Activated CD4-positive, alpha-beta T cell treated with anti-CD3 and anti-CD28 coated beads for 4 hours (primary cell): ENCODE measurements at regions not wholly inside any gene's neighbourhood (a gene's known extent, or its start where the extent isn't known, plus 50 kb on each side); places are given as distances from the start of the nearest gene placed in this dataset.
"Not testable (repeated sequence)": the region's sequence is repeated elsewhere in the genome, so short reads cannot be mapped to it uniquely, and the experiment has no call there.

ENCODE experiments used
- DNase-seq, 2 donors: peaks; one replicate each; pipeline ENCODE4 v3.0.0-alpha.2; 2020

DNA sequence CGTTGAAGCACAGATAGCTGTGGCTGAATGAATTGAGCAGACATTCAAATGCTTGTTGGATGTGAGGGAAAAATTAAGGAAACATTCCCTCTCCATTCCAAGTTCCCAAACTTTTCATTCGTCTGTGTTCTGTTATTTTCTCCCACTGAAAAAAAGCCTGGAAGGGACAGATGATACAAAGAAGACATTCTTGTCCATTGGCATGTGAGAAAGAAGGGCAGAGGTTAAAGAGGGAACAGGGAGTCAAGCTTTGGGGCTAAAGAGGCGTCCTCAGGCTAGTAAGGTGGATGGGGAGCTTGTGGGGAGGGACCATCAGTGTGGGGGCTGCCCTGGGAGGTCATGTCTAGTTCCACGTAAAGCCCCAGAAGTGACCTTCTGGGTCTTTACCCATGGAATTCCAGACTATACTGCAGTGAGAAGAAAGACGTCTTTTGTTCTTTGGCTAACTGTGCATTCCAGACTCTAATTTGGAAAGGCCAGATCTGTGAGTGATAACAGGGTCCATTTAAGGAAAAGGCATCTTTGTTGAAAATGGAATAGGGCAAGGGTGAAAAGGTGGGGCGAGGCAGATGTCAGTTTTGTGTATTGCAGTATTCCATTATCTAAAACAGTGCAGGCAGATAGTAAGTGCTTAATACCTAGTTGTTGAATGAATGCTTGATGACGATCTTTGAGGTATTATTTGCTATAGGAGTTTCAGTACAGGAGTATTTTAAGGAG lies 117.5 kb downstream of the SOX4 start:
- DNase-seq: no peak

DNA sequence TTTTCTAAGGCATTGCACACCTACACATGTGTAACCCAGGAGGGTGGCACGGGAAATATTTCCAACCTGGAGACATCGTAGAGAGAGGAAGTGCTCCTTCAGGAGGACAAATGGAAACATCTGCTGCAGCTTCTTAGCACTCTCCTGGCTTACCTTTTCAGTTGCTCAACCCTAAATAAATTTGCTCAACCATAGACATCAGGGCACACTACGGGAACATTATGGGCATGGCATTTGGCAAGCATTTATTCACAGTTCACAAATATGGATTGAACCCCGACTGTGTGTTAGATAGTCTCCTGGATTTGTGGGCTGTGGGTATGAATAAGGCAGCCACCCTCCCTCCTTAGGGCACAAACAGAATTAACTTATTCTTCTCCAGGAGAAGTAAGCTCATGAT lies 118.7 kb downstream of the SOX4 start:
- DNase-seq: no peak

DNA sequence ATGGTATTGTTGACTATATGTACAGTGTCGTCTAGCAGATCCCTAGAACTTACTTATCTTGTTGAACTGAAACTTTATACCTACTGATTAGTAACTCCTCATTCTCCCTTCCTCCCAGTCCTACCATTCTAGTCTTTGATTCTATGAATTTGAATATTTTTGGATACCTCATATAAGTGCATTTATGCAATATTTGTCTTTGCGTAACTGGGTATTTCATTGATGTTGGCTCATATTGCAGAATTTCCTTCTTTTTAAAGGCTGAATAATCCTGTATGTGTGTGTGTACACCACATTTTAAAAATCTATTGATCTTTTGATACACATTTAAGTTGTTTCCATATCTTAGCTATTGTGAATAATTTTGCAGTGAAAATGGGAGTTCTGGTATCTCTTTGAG lies 119.9 kb downstream of the SOX4 start:
- no peak for DNase-seq

DNA sequence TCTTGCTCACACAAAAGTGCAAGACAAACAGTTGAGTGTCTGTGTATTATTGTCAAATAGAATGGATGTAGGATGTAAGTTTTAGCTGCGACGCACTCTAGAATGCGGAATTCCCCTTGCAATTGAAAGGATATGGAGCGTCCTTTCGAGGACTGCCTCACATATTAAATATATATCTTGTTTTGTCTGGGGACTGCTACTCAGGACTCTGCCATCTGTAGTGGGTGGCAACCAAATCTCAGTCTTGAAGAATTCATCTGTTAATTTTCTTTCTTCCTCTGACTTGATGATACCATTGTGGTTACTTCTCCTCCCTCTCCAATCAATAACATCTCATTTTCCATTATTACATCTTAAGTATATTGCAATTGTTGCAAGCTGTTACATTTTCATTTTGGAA lies 121.6 kb downstream of the SOX4 start:
- no peak for DNase-seq

DNA sequence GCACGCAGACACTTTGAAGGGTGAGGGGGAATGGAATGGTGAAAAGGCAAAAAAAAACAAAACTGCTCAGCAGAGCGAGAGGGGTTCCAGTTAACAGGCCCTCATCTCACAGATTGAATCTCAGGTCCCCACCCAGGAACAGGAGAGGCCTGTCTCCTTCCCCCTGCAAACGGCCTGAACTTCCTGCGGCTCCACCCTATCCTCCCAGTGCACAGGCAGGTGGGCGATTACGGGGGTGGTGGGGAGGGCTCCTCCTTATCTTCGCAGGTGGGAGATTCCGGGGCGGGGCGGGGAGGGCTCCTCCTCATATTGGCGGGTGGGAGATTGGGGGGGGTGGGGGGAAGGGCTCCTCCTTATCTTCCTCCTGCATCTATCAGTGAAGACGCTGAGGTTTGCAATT lies 129.0 kb downstream of the SOX4 start:
- DNase-seq: no peak

DNA sequence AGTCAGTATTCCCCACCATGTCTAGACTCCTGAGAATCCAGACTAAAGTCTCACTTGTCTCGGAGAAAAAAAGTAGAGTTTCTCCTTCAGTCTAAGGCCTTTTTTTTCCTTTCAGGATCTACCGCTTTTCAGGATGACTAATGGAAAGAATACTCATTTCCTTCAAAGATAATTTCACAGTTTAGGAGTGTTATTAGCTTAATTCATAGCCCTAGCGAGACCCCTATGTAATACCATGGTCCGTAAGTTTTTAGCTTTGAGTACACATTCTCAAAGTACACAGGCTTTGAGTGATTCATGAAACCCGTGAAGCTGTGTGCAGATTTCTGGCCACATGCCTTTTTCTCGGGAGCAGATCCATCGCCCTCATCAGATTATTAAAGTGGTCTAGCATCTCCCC lies 133.1 kb downstream of the SOX4 start:
- no peak for DNase-seq

DNA sequence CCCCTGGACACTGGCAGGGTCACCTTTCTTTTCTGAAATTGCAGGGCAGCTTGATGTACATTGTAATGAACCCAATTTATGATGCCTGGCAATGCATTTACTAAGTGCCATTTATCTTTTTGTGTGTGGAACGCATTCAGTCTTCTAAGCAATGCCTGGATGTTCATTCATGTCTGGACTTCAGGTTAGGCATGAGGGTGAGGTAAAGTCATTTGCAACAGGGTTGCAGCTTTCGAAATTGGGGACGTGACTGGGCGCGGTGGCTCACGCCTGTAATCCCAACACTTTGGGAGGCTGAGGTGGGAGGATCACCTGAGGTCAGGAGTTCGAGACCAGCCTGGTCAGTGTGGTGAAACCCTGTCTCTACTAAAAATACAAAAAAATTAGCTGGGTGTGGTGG lies 134.6 kb downstream of the SOX4 start:
- DNase-seq: no peak

DNA sequence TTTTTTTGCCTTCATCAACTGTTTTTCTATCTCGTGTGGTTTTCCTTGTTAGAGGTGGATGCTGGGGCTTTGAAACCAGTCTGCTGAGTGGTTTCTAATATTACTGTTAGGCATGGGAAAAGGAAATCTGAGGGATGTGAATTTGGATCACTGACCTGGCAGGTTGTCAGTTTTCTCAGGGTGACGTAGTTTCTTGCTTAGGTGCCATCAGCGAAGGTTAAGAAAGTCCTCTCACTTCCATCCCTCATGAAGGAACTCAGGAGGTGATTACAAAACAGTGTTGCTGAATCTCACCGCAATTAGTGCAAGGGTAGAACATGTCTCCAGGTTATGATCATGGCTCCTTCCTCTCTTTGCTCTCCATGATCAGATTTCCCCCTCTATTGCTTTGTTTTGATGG lies 135.9 kb downstream of the SOX4 start:
- DNase-seq: no peak

DNA sequence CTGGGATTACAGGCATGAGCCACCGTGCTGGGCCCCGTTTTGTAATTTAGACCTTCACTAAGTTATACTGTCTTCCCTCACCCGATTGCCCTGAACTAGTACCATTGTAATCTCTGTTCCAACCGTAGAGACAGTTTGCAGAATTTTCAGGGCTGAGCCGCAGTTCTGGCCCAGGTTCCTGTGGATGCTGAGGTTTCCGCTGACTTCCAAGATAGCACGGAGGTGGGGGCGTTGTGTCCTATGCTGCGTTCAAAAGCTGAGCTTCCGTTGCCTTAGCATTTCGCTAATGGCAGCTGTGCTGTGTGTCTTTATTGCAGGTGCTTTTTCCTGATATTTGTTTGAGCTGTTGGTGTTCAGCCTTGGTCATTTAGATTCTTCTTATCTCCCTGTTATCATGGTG lies 137.0 kb downstream of the SOX4 start:
- no peak for DNase-seq

DNA sequence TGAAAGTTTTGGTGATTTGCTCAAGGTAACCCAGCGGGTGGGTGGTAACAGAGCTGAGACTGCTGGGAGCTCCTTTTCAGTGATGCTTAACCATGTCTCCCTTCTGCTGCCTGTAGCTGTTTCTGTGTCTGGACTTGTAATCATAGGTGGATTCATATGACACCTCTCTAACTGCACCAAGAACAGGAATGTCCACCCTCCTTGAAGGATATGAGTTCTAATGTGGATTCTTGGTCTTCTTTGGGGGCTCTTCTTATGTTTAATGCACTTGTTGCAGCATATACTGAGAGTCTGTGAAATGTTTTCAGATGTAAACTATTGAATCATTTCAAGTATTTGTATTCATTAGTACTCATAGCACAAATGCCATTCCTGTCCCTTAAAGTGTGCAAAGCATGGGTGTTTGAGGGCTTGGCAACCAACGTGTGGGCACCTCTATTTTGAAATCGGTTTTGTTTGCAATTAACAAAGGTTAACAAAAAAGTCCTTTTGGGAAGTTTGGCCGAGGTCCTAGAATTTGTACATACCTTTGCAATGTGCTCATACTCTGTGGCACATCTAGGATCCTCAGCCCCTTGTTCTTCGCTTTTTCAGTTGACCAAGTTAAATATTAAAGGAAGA lies 138.0 kb downstream of the SOX4 start:
- DNase-seq: no peak

DNA sequence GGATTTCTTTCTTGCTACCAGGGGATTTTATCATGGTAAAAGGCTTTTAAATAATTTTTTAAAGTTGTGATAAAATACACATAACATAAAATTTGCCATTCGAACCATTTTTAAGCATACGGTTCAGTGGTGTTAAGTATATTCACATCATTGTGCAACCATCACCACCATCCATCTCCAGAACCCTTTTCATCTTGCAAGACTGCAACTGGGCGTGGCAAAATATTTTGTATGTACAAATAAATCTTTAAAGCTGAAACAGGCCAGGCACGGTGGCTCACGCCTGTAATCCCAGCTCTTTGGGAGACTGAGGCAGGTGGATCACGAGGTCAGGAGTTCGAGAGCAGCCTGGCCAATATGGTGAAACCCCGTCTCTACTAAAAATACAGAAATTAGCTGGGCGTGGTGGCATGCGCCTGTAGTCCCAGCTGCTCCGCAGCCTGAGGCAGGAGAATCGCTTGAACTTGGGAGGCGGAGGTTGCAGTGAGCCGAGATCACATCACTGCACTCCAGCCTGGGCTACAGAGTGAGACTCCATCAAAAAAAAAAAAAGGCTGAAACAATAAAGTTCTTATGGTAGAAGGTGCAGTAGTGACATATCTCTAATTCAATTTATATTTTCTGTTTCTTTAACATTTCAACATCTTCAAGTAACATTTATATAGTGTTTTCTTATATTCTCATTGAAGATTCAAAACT lies 138.6 kb downstream of the SOX4 start:
- DNase-seq: not testable (repeated sequence)

DNA sequence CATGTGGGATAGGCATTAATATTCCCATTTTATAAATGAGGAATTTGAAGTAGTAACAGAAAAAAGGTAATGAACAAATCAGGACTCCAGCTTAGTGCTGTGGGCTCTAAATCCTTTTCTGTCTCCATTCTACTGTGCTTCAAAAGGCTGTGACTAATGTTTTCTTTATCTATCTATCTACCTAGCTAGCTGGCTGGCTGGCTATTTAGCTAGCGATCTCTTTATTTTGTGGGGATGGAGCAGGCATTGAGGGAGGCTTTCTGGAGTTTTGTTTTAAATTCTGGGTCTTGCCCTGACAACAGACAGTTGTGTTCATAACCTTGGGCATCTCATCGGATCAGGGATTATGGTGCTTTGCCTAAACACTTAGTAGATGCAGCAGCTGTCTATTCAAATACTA lies 139.2 kb downstream of the SOX4 start:
- DNase-seq: no peak

DNA sequence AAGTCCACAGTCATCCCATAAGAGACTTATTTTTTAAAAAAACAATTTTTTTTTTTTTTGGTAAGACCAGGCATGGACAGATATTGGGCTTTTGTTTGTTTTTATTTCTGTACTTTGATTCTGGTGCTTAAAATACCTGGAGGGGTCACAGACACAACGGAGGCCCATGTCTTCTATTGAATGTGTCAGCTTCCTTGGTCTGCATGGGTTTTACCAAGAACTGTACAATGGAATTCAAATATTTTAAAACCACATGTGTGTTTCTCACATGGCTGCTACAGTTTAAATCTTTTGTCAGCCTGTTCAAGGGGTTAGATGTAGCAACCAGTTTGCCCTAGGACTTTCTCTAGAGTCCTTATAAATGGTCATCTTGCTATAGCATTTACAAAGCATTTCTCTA lies 139.8 kb downstream of the SOX4 start:
- no peak for DNase-seq

DNA sequence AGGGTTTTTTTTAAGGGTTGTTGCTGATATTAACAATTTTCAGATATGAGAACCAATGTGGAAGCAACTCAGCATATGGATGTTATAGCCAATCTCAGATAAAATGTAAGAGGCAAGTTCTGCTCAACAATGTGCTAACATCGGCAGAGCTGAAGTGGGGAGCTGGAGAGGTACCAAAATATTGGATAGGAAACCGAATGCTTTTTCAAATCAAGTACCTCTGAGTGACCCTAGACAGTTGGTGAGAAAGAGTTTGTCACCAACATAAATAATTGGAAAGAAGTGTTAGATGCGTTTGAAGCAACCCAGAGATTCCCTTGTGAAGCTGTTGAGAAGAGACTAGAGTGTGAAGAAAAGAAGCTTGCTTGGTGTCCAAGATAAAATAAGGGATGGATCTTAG lies 140.7 kb downstream of the SOX4 start:
- no peak for DNase-seq

DNA sequence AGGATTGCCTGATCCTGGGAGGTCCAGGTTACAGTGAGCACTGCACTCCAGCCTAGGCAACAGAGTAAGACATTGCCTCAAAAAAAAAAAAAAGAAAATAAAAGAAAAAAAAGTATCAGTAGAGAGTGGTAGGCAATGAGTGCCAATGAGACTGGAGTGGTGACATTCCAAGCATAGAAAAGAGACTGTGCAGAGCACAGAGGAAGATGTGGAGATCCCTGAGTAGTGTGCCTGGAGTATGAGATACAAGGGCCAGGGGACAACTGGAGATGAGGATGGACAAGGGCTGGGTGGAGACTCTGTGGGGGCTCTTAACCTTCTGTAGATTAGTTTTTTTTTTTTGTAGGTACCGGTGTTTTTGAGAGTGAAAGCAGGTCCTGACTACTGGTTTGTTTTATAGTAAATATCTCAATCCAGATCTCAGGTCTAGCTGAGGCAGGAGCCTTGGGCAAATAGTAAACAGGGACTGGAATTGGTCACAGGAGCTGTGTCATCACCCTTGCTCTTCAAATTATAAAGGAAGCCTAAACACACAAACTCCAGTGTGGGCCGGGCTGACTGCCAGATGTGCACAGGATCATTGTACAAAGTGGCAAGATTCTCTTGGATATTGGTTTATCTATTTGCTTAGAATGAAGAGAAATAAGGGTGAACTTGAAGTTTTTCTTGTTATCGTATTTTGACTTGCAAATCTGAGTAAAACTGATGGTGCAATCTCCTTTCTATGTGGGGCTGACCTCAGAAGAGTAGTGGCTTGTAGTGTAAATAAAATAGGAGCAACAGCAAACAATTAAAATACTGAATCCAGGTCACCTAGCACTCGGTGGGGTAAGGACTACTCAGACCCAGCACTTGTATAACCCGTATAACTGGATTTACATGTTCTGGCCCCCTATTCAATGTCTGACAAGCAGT lies 144.9 kb downstream of the SOX4 start:
- no peak for DNase-seq

DNA sequence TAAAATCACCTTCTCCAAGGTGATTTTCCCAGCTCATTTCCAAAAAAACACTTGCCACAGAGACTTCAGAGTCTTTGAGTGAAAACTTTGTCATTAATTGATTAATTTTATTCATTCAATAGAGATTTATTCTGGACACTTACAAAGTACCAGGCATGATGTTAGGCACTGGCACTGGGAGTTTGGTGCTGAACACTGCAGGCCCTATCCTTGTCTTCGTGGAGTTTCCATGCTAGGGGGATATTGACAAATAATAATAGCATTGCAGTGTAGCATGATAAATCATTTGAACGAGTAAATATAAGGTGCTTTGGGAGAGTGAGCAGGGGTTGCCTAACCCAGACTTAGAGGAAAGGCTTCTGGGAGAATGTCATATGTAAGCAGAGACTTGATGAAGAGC lies 145.7 kb downstream of the SOX4 start:
- DNase-seq: no peak

DNA sequence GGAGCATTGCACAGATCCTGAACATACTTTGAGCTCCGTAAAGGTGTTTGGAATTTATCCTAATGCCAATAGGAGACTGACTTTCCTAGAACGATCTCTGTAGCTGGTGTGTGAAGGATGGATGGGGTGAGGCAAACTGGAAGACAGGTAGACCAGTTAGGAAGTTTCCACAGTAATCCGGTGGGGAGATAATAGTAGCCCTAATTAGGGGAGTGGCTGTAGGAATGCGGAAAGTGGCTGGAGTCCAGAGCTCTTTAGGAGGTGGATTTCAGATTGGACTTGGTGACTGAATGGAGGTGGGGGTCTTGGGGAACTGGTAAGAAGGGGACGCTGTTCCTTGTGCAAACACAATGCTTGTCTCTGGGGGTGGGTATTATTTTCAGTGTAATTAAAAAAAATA lies 146.3 kb downstream of the SOX4 start:
- no peak for DNase-seq

DNA sequence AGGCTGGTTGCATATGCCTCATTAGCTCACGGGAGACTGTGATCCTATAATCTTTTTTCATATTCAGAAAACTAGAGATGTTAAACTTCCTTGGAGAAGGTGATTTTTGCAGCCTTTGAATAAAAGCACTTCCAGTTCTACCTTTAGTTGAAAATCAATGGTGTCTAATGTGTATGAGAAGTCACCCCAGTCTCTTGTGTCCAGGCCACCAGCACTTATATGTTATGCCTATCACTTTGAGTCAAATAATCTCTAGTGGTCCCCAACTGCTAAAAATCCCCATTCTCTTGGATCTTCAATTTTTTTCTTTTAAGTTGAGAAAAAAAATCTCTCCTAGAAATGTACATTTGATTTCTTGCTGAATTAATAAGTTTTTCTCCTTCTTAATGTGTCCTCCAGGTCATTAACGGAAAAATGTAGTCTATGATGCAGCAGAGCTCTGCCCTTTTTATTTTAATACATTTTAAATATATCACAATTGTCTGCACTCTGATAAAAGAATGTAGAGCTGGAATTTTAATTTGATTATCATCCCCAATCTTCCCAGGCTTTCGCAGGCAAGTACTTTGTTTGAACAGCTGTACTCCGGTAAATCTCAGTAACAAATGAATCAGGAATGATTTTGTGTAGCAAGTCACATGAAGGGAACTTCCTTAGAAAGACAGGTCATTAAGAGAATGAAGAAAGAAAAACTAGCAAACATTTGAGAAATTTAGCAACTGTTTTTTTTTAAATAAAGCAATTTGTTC lies 147.0 kb downstream of the SOX4 start:
- DNase-seq: no peak

DNA sequence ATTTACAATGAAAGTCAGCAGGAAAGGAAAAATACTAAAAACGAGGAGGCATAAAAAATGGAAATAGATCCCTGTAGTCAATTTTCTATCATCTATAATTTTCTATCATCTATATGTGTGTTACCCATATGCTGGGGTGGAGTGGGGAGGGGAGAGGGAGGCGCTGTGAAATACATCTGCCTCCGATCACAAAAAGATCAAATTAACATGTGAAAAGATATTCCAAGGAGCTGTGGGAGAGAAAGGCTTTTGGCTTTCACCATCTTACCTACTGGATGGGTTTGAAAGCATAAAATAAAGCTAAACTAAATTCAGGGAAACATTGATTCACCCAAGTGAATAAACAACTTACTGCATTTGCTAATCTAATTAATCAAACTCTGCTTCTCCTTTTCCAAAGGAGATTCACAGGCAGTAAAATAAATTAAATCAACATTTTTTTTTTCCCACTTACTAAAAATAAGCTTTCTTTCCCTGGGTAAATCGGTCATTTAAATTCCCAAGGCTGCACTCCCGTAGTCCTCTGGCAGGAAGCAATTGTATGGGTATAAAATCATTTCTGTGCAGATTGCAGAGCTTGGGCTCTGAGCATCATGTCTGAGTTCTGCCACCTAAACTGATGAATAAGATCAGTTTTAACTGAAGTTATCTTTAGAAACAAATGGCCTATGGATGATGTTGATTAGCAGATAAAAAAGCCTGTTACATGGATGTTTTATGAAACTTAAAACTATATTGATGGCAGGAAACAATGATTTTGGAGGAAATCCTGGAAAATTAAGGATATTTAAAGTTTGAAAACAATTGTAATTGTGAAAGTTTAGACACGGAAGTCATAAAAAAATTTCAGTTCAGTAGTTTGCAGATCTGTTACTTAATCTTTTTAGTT lies 147.9 kb downstream of the SOX4 start:
- no peak for DNase-seq

DNA sequence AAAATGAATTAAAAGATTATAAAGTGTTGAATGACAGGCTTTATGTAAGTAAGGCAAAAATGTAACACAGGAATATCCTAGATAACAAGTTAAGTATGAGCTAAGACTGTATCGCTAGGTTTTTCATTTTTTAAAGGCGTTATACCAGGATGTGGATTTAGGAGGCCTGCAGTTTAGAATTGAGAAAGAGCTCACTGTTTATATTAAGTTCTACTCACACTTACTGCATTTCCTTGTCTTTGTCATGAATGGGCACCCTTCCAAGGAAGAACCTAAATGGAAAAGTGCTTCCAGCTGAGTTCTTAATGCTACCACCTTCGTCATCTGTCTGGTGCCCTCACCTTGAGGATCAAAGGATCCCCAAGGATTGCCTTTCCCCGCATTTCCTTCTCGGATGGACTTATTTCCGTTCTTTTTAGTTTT lies 148.7 kb downstream of the SOX4 start:
- no peak for DNase-seq

DNA sequence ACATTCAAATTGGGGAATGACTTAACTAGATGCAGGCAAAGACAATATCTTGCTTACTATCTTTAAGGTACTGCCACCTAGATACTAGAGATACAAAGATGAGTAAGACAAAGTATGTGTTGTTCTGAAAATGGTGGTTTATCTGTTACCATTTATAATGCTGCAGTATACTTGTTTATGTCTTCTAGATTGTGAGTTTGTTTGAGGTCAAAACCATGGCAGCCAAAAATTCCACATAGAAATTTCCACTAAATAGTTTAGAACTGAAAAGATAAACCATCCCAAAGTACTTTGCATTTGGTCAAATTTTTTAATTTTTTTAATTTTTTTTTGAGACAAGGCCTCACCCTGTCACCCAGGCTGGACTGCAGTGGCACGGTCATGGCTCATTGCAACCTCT lies 150.8 kb downstream of the SOX4 start:
- DNase-seq: no peak
